Breast epithelium (tissue), 3 donors: ENCODE measurements at regions not wholly inside any gene's neighbourhood (a gene's known extent, or its start where the extent isn't known, plus 50 kb on each side); places are given as distances from the start of the nearest gene placed in this dataset.

Experiments used
- CTCF ChIP-seq, 3 donors: fragments of 450-650 bp; IDR thresholded peaks; one replicate each; pipeline ENCODE4 v1.5.1; 2016 to 2017; ENCODE audit warnings: antibody characterized with exemption in 3 of 3, mild to moderate bottlenecking in 3 of 3, moderate library complexity in 3 of 3
- POLR2A ChIP-seq: fragments of 450-650 bp; IDR thresholded peaks from one replicate; pipeline ENCODE4 v1.6.1; 2016; ENCODE audit warnings: antibody characterized with exemption, mild to moderate bottlenecking, moderate library complexity
- POLR2AphosphoS5 ChIP-seq, 3 donors: sonication (generic); formaldehyde crosslinking; IDR thresholded peaks; one replicate each; pipeline ENCODE4 v1.6.1; 2017; ENCODE audit warnings: antibody characterized with exemption in 3 of 3

GRCh38 chr18:27556741-27557140 is 371.6 kb upstream of the CHST9 start:
- TF ChIP-seq CTCF (IDR thresholded peaks at IDR 0.05) (no peak), POLR2A (no peak), POLR2AphosphoS5 (IDR thresholded peaks at IDR 0.05) (no peak)
